HepG2 (cell line): ENCODE measurements at regions not wholly inside any gene's neighbourhood (a gene's known extent, or its start where the extent isn't known, plus 50 kb on each side); places are given as distances from the start of the nearest gene placed in this dataset.

ENCODE experiments used
- ATAC-seq: fragments of 200-7000 bp; cut with Tn5 transposase; 3 replicates; pipeline ENCODE4 v1.9.1; 2020; ENCODE audit warnings: mild to moderate bottlenecking, moderate library complexity
- BruUV-seq: library from RNA; stranded (reverse); fragments of 400-500 nt; replicated peaks from 2 replicates; lab custom pipeline; 2021; lab: Mats Ljungman, UMichigan
- CTCF ChIA-PET: fragments of 300-600 bp; formaldehyde crosslinking; extraction: SDS; loops from one replicate; lab custom pipeline; 2021; ENCODE audit warnings: low total read pairs, inconsistent platforms, low intra/inter-chr PET ratio; lab: Yijun Ruan, JAX
- POLR2A ChIA-PET: fragments of 350-600 bp; sonication (Branson Sonifier 250); formaldehyde crosslinking; loops from one replicate; lab custom pipeline; 2020; ENCODE audit warnings: antibody characterized with exemption, inconsistent platforms; lab: Yijun Ruan, JAX
- DNase-seq: peaks from one replicate; pipeline ENCODE4 v3.0.0-alpha.2; 2015; ENCODE audit warnings: low spot score
- FAIRE-seq: peaks from 3 replicates; lab custom pipeline; 2011; peaks lifted over from hg19 to GRCh38; lab: Jason Lieb, UNC
- H2AFZ ChIP-seq: one replicate; pipeline ENCODE4 v1.6.1; 2011; ENCODE audit warnings: low read length, inconsistent platforms
- H3K27ac ChIP-seq: fragments of 300-600 bp; 3 replicates; pipeline ENCODE4 v1.8.0; 2011; ENCODE audit warnings: mixed run types, mild to moderate bottlenecking, mixed read lengths, low read length, inconsistent platforms; ENCODE audit not compliant: insufficient read depth; ENCODE audit errors: extremely low read length
- H3K27me3 ChIP-seq, 2 experiments: fragments of 200-600 bp in 1 of 2; 2 replicates in 1 of 2; 3 replicates in 1 of 2; pipeline versions ENCODE4 v1.6.0 to v1.8.0; 2011; ENCODE audit warnings: low read length in 2 of 2, mild to moderate bottlenecking in 2 of 2, moderate library complexity in 2 of 2, inconsistent platforms in 1 of 2; ENCODE audit not compliant: insufficient read depth in 2 of 2, control insufficient read depth in 1 of 2
- H3K36me3 ChIP-seq, 2 experiments: fragments of 200-600 bp in 1 of 2; replicated peaks in 1 of 2; 2 replicates in 1 of 2; 3 replicates in 1 of 2; pipeline versions ENCODE4 v1.5.1 to v1.8.0; 2011; ENCODE audit warnings: low read length in 2 of 2, inconsistent platforms in 1 of 2; ENCODE audit not compliant: insufficient read depth in 2 of 2, control insufficient read depth in 1 of 2
- H3K4me1 ChIP-seq: 2 replicates; pipeline ENCODE4 v1.5.1; 2012; ENCODE audit warnings: low read length, inconsistent platforms; ENCODE audit not compliant: insufficient read depth
- H3K4me2 ChIP-seq: 2 replicates; pipeline ENCODE4 v1.6.0; 2011; ENCODE audit warnings: low read depth, low read length, inconsistent platforms
- H3K4me3 ChIP-seq, 3 experiments: fragments of 200-600 bp in 1 of 3; sonication (generic), shearing (Covaris generic) in 1 of 3; replicated peaks in 1 of 3; 2 replicates each; pipeline ENCODE4 v1.5.1; 2011 to 2016; ENCODE audit warnings: low read length in 3 of 3, inconsistent platforms in 2 of 3, low read depth in 2 of 3, mild to moderate bottlenecking in 2 of 3, control low read depth in 1 of 3, mixed read lengths in 1 of 3; ENCODE audit not compliant: insufficient read depth in 1 of 3
- H3K79me2 ChIP-seq: one replicate; pipeline ENCODE4 v1.6.1; 2011; ENCODE audit warnings: low read length, inconsistent platforms; ENCODE audit not compliant: insufficient read depth
- H3K9ac ChIP-seq: 2 replicates; pipeline ENCODE4 v1.6.0; 2011; ENCODE audit warnings: mild to moderate bottlenecking, low read depth, low read length, inconsistent platforms; ENCODE audit not compliant: insufficient read depth
- H3K9me3 ChIP-seq: 2 replicates; pipeline ENCODE4 v1.5.1; 2012; ENCODE audit warnings: mild to moderate bottlenecking, low read length
- H4K20me1 ChIP-seq: 2 replicates; pipeline ENCODE4 v1.6.0; 2011; ENCODE audit warnings: inconsistent platforms, mild to moderate bottlenecking, low read length, moderate library complexity; ENCODE audit not compliant: insufficient read depth
- BRCA1 ChIP-seq: sonication (generic); formaldehyde crosslinking; IDR thresholded peaks from 2 replicates; pipeline ENCODE4 v1.4.0; 2020; ENCODE audit warnings: missing genetic modification reagents
- DNMT3B ChIP-seq: conservative IDR thresholded peaks from 2 replicates; pipeline ENCODE4 v1.6.1; 2016; ENCODE audit warnings: missing biosample characterization, control low read depth
- ETV6 ChIP-seq: sonication (generic); formaldehyde crosslinking; conservative IDR thresholded peaks from 2 replicates; pipeline ENCODE4 v1.4.0; 2020; ENCODE audit warnings: missing genetic modification reagents
- NONO ChIP-seq, 2 experiments: fragments of 450-650 bp in 1 of 2; sonication (generic) in 1 of 2; formaldehyde crosslinking in 1 of 2; IDR thresholded peaks in 1 of 2; conservative IDR thresholded peaks in 1 of 2; 2 replicates each; pipeline versions ENCODE4 v1.6.1 to v1.8.0; 2017 to 2022; ENCODE audit warnings: mild to moderate bottlenecking in 1 of 2, missing genetic modification reagents in 1 of 2, moderate library complexity in 1 of 2
- PLRG1 ChIP-seq: fragments of 450-650 bp; conservative IDR thresholded peaks from 2 replicates; pipeline ENCODE4 v1.6.1; 2016
- PRDM4 ChIP-seq: sonication (generic); formaldehyde crosslinking; IDR thresholded peaks from 2 replicates; pipeline ENCODE4 v1.9.0; 2021; ENCODE audit warnings: missing genetic modification reagents, borderline replicate concordance
- TEAD3 ChIP-seq: optimal IDR thresholded peaks from 2 replicates; pipeline ENCODE3; 2016; ENCODE audit warnings: borderline replicate concordance
- ZNF335 ChIP-seq: sonication (generic); formaldehyde crosslinking; IDR thresholded peaks from 2 replicates; pipeline ENCODE4 v1.4.0; 2020; ENCODE audit warnings: missing genetic modification reagents
- ZSCAN12 ChIP-seq: sonication (generic); formaldehyde crosslinking; IDR thresholded peaks from 2 replicates; pipeline ENCODE4 v1.9.0; 2021; ENCODE audit warnings: mild to moderate bottlenecking, missing genetic modification reagents
- WGBS: methylation state at CpG from one replicate; pipeline ENCODE4 v1.1.6; 2017; ENCODE audit warnings: low lambda C conversion rate; 5-methylcytosine and 5-hydroxymethylcytosine counted together
- in situ Hi-C: cut with HindIII; loops from 2 replicates; pipeline ENCODE4 v1.10.0; 2017; ENCODE audit warnings: low pct_unique_long_range_greater_than_20kb; ENCODE audit not compliant: extremely low pct_ligation_motif_present
- intact Hi-C: fragments of 100-400 bp; cut with micrococcal nuclease; formaldehyde crosslinking; loops from one replicate; pipeline ENCODE4 v1.10.0; 2022; ENCODE audit not compliant: unreplicated experiment
- TF ChIP-seq, protein P1 (sequence below): sonication (generic); formaldehyde crosslinking; IDR thresholded peaks from 2 replicates; pipeline ENCODE4 v1.8.1; 2023; ENCODE audit warnings: mild to moderate bottlenecking, inconsistent platforms, moderate library complexity, missing genetic modification reagents, borderline replicate concordance
- TF ChIP-seq, protein P2 (sequence below): sonication (generic); formaldehyde crosslinking; IDR thresholded peaks from 2 replicates; pipeline ENCODE4 v1.5.0; 2020; ENCODE audit warnings: missing genetic modification reagents

DNA sequence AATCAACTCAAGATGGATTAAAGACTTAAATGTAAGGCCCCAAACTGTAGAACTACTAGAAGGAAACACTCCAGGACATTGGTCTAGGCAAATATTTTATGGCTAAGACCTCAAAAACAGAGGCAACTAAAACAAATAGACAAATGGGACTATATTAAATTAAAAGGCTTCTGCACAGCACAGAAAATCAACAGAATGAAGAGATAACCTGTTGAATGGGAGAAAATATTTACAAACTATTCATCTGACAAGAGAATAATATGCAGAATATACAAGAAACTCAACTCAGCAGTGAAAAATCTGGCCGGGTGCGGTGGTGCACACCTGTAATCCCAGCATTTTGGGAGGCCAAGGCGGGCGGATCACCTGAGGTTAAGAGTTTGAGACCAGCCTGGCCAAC lies 84.1 kb upstream of the HNRNPU start:
- no peak for FAIRE-seq
- Histone ChIP-seq H3K36me3 (no peaks in the 10 kb centered on the region), H3K4me1 (peaks cover 16% of the 10 kb centered on the region), H3K9me3 (no peaks in the 10 kb centered on the region), H3K27me3 (no peaks in the 10 kb centered on the region; a peak in 3 of 5 replicates), H3K79me2 (no peaks in the 10 kb centered on the region), H3K27ac (no peak overlapping the region), H4K20me1 (no peaks in the 10 kb centered on the region), H3K4me2 (no peak overlapping the region), H3K4me3 (no peak overlapping the region), H3K9ac (no peak overlapping the region), H2AFZ (no peak overlapping the region)
- in situ Hi-C loops, result no loop called here
- ChIA-PET CTCF (no interaction called here), POLR2A (no interaction called here)
- no peak for ATAC-seq
- WGBS, result 90% methylated on average over 4 of the region's 4 CpGs
- BruUV-seq, result no TSS peak
- DNase-seq, result no peak
- intact Hi-C loops, result no loop called here
- TF ChIP-seq, protein P1, sequence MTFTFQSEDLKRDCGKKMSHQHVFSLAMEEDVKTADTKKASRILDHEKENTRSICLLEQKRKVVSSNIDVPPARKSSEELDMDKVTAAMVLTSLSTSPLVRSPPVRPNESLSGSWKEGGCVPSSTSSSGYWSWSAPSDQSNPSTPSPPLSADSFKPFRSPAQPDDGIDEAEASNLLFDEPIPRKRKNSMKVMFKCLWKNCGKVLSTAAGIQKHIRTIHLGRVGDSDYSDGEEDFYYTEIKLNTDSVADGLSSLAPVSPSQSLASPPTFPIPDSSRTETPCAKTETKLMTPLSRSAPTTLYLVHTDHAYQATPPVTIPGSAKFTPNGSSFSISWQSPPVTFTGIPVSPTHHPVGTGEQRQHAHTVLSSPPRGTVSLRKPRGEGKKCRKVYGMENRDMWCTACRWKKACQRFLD (CRISPR knock-in tag), result no peak
- no peak for TF ChIP-seq BRCA1 (CRISPR knock-in tag)
- TF ChIP-seq ETV6 (CRISPR knock-in tag), result no peak
- TF ChIP-seq TEAD3 (CRISPR knock-in tag), result no peak
- no peak for TF ChIP-seq ZNF335 (CRISPR knock-in tag)
- no peak for TF ChIP-seq DNMT3B (CRISPR knock-in tag)
- TF ChIP-seq NONO (IDR thresholded peaks at IDR 0.05), result no peak
- TF ChIP-seq NONO (CRISPR knock-in tag; conservative IDR thresholded peaks at IDR 0.05), result no peak
- TF ChIP-seq PRDM4, result no peak
- no peak for TF ChIP-seq ZSCAN12
- no peak for TF ChIP-seq PLRG1
- TF ChIP-seq, protein P2, sequence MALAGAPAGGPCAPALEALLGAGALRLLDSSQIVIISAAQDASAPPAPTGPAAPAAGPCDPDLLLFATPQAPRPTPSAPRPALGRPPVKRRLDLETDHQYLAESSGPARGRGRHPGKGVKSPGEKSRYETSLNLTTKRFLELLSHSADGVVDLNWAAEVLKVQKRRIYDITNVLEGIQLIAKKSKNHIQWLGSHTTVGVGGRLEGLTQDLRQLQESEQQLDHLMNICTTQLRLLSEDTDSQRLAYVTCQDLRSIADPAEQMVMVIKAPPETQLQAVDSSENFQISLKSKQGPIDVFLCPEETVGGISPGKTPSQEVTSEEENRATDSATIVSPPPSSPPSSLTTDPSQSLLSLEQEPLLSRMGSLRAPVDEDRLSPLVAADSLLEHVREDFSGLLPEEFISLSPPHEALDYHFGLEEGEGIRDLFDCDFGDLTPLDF, result no peak
